ENCODE measurements at regions not wholly inside any gene's neighbourhood (a gene's known extent, or its start where the extent isn't known, plus 50 kb on each side); places are given as distances from the start of the nearest gene placed in this dataset.

DNA sequence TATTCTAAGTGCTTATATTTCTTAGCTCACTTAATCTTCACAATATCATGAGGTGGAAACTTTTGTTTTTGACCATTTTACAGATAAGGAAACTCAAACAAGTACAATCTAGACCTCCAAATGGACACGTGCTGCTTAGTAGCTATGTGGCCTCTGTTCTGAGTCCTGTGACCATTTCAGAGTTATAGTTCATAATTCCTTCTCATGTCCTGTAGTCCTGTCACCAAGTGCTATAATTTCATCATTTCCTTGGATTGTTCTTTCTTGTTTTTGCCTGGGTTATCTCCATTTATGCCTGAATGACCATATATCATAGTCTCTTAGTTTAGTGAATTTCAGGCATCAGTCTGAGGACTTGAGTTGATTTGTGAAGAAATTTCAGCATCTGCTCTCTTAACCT is 91.7 kb downstream of the NUP35 start:
- TF ChIP-seq EZH2 (IDR thresholded peaks at IDR 0.05; ENCODE audit: insufficient read depth, poor library complexity, severe bottlenecking) (no peak), EZH2phosphoT487 (IDR thresholded peaks at IDR 0.05; ENCODE audit: insufficient read depth, low read depth) (no peak)

All from GM23248 (cell line).